PFSK-1 (cell line): ENCODE measurements at regions not wholly inside any gene's neighbourhood (a gene's known extent, or its start where the extent isn't known, plus 50 kb on each side); places are given as distances from the start of the nearest gene placed in this dataset.

Experiments
- FOXP2 ChIP-seq: optimal IDR thresholded peaks from 2 replicates; pipeline ENCODE3; 2011; ENCODE audit warnings: borderline replicate concordance, control low read depth, inconsistent platforms; ENCODE audit not compliant: insufficient read depth; ENCODE audit errors: extremely low read length, extremely low read depth
- POLR2AphosphoS5 ChIP-seq: IDR thresholded peaks from 2 replicates; pipeline ENCODE4 v1.6.1; 2012; ENCODE audit warnings: low read depth, mild to moderate bottlenecking, control low read depth, low read length, moderate library complexity
- REST ChIP-seq, 2 experiments: IDR thresholded peaks; 2 replicates each; pipeline versions ENCODE4 v1.6.1 to v1.8.0; 2011 to 2012; ENCODE audit warnings: low read depth in 2 of 2, low read length in 2 of 2, control low read depth in 1 of 2, inconsistent platforms in 1 of 2, mild to moderate bottlenecking in 1 of 2, moderate library complexity in 1 of 2; ENCODE audit not compliant: insufficient read depth in 1 of 2
- SIN3A ChIP-seq: IDR thresholded peaks from 2 replicates; pipeline ENCODE4 v1.6.1; 2012; ENCODE audit warnings: mild to moderate bottlenecking, low read length, moderate library complexity, borderline replicate concordance; ENCODE audit not compliant: insufficient read depth
- TAF1 ChIP-seq: IDR thresholded peaks from 2 replicates; pipeline ENCODE4 v1.6.1; 2012; ENCODE audit warnings: low read length, control low read depth, borderline replicate concordance; ENCODE audit not compliant: insufficient read depth

GRCh38 chr5:103357636-103358035 is 99.1 kb downstream of the MACIR start:
- no peak for TF ChIP-seq SIN3A
- no peak for TF ChIP-seq REST (IDR thresholded peaks at IDR 0.05; ENCODE audit: insufficient read depth in 1 of 2, low read depth in 2 of 2, low read length in 2 of 2)
- TF ChIP-seq TAF1 = no peak
- TF ChIP-seq POLR2AphosphoS5 = no peak
- no peak for TF ChIP-seq FOXP2
